Prostate gland (tissue), 2 donors: ENCODE measurements at regions not wholly inside any gene's neighbourhood (a gene's known extent, or its start where the extent isn't known, plus 50 kb on each side); places are given as distances from the start of the nearest gene placed in this dataset.
"Not testable (repeated sequence)": the region's sequence is repeated elsewhere in the genome, so short reads cannot be mapped to it uniquely, and the experiment has no call there.

ENCODE experiments used
- DNase-seq: peaks from one replicate; pipeline ENCODE4 v3.0.0-alpha.2; 2019; ENCODE audit warnings: low spot score
- H3K27ac ChIP-seq, 2 donors: fragments of 200-600 bp; sonication (generic); 2 replicates each; pipeline ENCODE4 v1.5.1; 2017 to 2019
- H3K27me3 ChIP-seq: fragments of 200-600 bp; sonication (generic); replicated peaks from 2 replicates; pipeline ENCODE4 v1.5.1; 2019; ENCODE audit not compliant: insufficient read depth
- H3K36me3 ChIP-seq, 2 donors: fragments of 200-600 bp; sonication (generic); 1 replicate in 1 of 2; 2 replicates in 1 of 2; pipeline versions ENCODE4 v1.5.1 to v1.8.1; 2017 to 2019
- H3K4me1 ChIP-seq: fragments of 200-600 bp; sonication (generic); replicated peaks from 2 replicates; pipeline ENCODE4 v1.5.1; 2019
- H3K4me3 ChIP-seq, 2 donors: fragments of 200-600 bp; sonication (generic); 2 replicates each; pipeline ENCODE4 v1.5.1; 2017 to 2019
- H3K9me3 ChIP-seq: fragments of 200-600 bp; sonication (generic); 2 replicates; pipeline ENCODE4 v1.5.1; 2017
- POLR2A ChIP-seq: fragments of 450-650 bp; IDR thresholded peaks from one replicate; pipeline ENCODE4 v1.6.1; 2016; ENCODE audit warnings: antibody characterized with exemption, mild to moderate bottlenecking
- POLR2AphosphoS5 ChIP-seq: sonication (generic); formaldehyde crosslinking; IDR thresholded peaks from one replicate; pipeline ENCODE4 v1.6.1; 2017; ENCODE audit warnings: antibody characterized with exemption
- WGBS: methylation state at CpG from one replicate; pipeline ENCODE4 v1.1.5; 2018; 5-methylcytosine and 5-hydroxymethylcytosine counted together
- intact Hi-C: fragments of 100-400 bp; cut with DNase I; formaldehyde crosslinking; loops from one replicate; pipeline ENCODE4 v1.14.2; 2022
- TF ChIP-seq, protein P1 (sequence below), 4 experiments: fragments of 200-600 bp in 2 of 4; fragments of 450-650 bp in 2 of 4; sonication (generic) in 2 of 4; IDR thresholded peaks; 1 replicate in 3 of 4; 2 replicates in 1 of 4; pipeline ENCODE4 v1.5.1; 2016 to 2019; ENCODE audit warnings: antibody characterized with exemption in 4 of 4, mild to moderate bottlenecking in 2 of 4, moderate library complexity in 2 of 4

DNA sequence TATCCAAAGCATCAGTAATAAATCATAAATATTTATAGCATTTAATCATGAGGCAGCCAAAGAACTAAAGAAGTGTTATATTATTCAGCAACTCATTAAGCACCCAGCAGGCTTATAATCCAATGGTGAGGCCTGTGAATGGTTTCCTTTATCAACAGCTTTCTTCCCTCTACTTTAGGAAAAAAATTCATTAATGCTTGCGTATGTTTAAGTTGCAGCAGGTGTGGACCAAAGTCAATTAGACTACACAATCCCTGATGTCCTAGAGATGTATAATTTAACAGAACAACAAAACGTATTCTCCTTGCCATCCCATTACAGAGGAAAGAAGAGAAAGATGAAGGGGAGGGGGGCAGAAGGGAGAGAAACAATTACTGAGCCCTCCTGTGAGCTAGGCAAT is 87.7 kb upstream of the MAGI3 start:
- WGBS, result 46% methylated on average over 2 of the region's 2 CpGs
- TF ChIP-seq, protein P1, sequence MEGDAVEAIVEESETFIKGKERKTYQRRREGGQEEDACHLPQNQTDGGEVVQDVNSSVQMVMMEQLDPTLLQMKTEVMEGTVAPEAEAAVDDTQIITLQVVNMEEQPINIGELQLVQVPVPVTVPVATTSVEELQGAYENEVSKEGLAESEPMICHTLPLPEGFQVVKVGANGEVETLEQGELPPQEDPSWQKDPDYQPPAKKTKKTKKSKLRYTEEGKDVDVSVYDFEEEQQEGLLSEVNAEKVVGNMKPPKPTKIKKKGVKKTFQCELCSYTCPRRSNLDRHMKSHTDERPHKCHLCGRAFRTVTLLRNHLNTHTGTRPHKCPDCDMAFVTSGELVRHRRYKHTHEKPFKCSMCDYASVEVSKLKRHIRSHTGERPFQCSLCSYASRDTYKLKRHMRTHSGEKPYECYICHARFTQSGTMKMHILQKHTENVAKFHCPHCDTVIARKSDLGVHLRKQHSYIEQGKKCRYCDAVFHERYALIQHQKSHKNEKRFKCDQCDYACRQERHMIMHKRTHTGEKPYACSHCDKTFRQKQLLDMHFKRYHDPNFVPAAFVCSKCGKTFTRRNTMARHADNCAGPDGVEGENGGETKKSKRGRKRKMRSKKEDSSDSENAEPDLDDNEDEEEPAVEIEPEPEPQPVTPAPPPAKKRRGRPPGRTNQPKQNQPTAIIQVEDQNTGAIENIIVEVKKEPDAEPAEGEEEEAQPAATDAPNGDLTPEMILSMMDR (IDR thresholded peaks at IDR 0.05), result no peak
- TF ChIP-seq POLR2A (no peak), POLR2AphosphoS5 (no peak)
- intact Hi-C loops, result loop anchor here (10.0 kb wide), 1 partner anchor 162 kb away; no protein-coding TSS in a partner anchor
- no peak for DNase-seq
- no peaks in the 10 kb centered on the region for H3K4me1 ChIP-seq
- H3K27me3 ChIP-seq, result no peaks in the 10 kb centered on the region
- no peaks in the 10 kb centered on the region for H3K9me3 ChIP-seq
- no peak overlapping the region for H3K4me3 ChIP-seq
- no peak overlapping the region for H3K27ac ChIP-seq
- H3K36me3 ChIP-seq, result no peaks in the 10 kb centered on the region

DNA sequence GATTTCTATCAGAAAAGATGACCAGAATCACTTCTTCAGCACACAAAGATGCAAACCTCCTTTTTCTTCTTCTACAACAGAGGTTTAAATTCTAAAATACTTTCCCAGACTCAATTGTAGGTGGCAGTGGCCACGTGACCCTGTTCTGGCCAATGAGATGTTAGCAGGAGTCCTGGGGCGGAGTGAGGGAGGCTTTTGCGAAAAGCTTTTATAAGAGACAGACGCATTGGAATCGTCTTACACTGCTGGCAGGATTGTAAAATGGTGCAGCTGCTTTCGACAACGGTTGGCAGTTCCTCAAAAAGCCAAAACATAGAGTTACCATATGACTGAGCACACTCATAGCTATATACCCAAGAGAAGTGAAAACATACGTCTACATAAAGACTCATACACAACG is 87.0 kb upstream of the MAGI3 start:
- H3K4me3 ChIP-seq, result no peak overlapping the region
- H3K36me3 ChIP-seq, result no peaks in the 10 kb centered on the region
- DNase-seq, result no peak
- no peak overlapping the region for H3K27ac ChIP-seq
- intact Hi-C loops, result loop anchor here (10.0 kb wide), 1 partner anchor 162 kb away; no protein-coding TSS in a partner anchor
- 71% methylated on average over 9 of the region's 9 CpGs for WGBS
- H3K27me3 ChIP-seq, result no peaks in the 10 kb centered on the region
- TF ChIP-seq, protein P1 (IDR thresholded peaks at IDR 0.05), result no peak
- no peak for TF ChIP-seq POLR2AphosphoS5
- no peak for TF ChIP-seq POLR2A
- no peaks in the 10 kb centered on the region for H3K9me3 ChIP-seq
- no peaks in the 10 kb centered on the region for H3K4me1 ChIP-seq

DNA sequence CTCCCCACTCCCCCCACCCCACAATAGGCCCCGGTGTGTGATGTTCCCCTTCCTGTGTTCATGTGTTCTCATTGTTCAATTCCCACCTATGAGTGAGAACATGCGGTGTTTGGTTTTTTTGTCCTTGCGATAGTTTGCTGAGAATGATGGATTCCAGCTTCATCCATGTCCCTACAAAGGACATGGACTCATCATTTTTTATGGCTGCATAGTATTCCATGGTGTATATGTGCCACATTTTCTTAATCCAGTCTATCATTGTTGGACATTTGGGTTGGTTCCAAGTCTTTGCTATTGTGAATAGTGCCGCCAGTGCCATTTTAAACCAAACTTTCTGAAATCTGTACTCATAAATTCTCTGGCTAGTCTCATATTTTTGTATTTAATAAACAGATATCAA is 85.3 kb upstream of the MAGI3 start:
- intact Hi-C loops, result loop anchor here (10.0 kb wide), 1 partner anchor 160 kb away; no protein-coding TSS in a partner anchor
- H3K4me1 ChIP-seq, H3K27ac ChIP-seq, H3K9me3 ChIP-seq, H3K4me3 ChIP-seq, H3K27me3 ChIP-seq, H3K36me3 ChIP-seq, DNase-seq: not testable (repeated sequence)
- 94% methylated on average over 4 of the region's 4 CpGs for WGBS

DNA sequence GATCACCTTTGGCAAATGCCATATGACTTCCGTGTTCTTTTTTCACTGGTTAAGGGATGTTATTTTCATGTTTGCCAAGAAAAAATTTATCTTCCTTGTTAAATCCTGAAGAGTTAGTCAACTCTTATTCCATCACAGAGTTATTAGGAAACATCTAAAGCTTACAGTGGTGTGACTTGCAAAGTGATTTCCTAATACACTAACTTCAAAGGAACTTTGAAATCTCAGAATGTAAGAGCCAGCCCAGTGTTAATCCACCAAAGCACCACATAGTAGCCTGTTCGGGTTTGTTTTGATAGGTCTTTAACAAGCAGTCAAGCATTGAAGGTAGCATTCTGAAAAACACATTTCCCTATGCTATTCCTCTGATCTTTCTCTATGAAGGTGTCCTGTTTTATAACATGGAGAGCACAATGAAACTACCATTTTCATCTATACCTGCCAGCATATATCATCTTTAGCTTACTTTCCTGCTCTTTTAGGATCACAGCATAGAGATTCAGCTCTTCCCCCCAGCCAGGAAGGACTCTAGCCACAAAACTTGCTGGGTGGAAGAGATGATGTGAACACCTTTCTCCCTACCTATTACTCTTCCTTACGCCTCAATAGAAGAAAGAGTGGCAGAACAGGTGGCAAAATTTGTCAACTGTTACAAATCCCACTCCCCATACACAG is 82.4 kb upstream of the MAGI3 start:
- Histone ChIP-seq H3K4me1 (no peaks in the 10 kb centered on the region), H3K27ac (no peak overlapping the region), H3K36me3 (no peaks in the 10 kb centered on the region), H3K27me3 (no peaks in the 10 kb centered on the region), H3K4me3 (no peak overlapping the region), H3K9me3 (no peaks in the 10 kb centered on the region)
- no peak for DNase-seq
- intact Hi-C loops, result loop anchor here (10.0 kb wide), 1 partner anchor 157 kb away; no protein-coding TSS in a partner anchor
- WGBS, result 51% methylated on average over 3 of the region's 3 CpGs
- TF ChIP-seq, protein P1 (IDR thresholded peaks at IDR 0.05), result no peak
- no peak for TF ChIP-seq POLR2AphosphoS5
- TF ChIP-seq POLR2A, result no peak

DNA sequence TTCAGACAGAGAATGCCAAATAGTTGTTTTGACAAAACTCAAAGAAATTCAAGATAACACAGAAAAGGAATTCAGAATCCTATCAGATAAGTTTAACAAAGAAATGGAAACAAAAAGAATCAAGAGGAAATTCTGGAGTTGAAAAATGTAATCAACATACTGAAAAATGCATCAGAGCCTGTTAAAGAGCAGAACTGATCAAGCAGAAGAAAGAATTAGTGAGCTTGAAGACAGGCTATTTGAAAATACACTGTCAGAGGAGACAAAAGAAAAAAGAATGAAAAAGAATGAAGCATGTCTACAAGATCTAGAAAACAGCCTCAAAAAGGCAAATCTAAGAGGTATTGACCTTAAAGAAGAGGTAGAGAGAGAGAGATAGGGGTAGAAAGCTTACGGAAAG is 77.7 kb upstream of the MAGI3 start:
- H3K9me3 ChIP-seq, H3K4me3 ChIP-seq, intact Hi-C loops, H3K27ac ChIP-seq, H3K27me3 ChIP-seq, H3K36me3 ChIP-seq, H3K4me1 ChIP-seq, DNase-seq: not testable (repeated sequence)
- WGBS, result 100% methylated on average over 1 of the region's 1 CpG

DNA sequence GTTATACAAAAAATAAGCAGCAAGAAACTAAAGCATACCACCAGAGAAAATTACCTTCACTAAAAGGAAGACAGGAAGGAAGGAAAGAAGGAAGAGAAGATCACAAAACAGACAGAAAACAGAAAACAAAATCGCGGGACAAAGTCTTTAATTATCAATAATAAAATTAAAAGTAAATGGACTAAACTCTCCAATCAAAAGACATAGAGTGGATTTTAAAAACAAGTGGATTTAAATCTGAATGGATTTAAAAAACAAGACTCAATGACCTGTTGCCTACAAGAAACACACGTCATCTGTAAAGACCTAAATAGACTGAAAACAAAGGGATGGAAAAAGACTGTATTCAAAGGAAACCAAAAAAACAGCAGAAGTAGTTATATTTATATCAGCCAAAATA is 75.7 kb upstream of the MAGI3 start:
- 89% methylated on average over 3 of the region's 3 CpGs for WGBS
- TF ChIP-seq POLR2AphosphoS5 (no peak), POLR2A (no peak)
- intact Hi-C loops, result no loop called here

More for the DNA sequence above, 75.7 kb upstream of the MAGI3 start:
- no peaks in the 10 kb centered on the region for H3K4me1 ChIP-seq
- H3K27ac ChIP-seq, result no peak overlapping the region
- H3K4me3 ChIP-seq, result no peak overlapping the region
- no peaks in the 10 kb centered on the region for H3K9me3 ChIP-seq
- H3K27me3 ChIP-seq, result no peaks in the 10 kb centered on the region
- no peaks in the 10 kb centered on the region for H3K36me3 ChIP-seq
- no peak for DNase-seq
